ENCODE measurements at regions not wholly inside any gene's neighbourhood (a gene's known extent, or its start where the extent isn't known, plus 50 kb on each side); places are given as distances from the start of the nearest gene placed in this dataset.

- Mint-ChIP-seq H3K36me3 (peaks cover 7% of the 10 kb centered on the region), H3K27me3 (ENCODE audit: low read depth) (no peaks in the 10 kb centered on the region), H3K4me1 (peaks cover 9% of the 10 kb centered on the region), H3K27ac (no peak overlapping the region), H3K4me3 (no peak overlapping the region), H3K9me3 (peaks cover 4% of the 10 kb centered on the region)
- no peak for TF ChIP-seq CTCF (IDR thresholded peaks at IDR 0.05; ENCODE audit: unreplicated experiment)
- no peak for DNase-seq (ENCODE audit: low spot score in 2 of 2, unreplicated experiment in 2 of 2)
Observed at GRCh38 chr21:16241016-16241415, 511.2 kb downstream of the USP25 start.

GRCh38 chr21:16241479-16241963 is 511.7 kb downstream of the USP25 start:
- Mint-ChIP-seq H3K9me3 (peaks cover 4% of the 10 kb centered on the region), H3K4me3 (no peak overlapping the region), H3K36me3 (peaks cover 10% of the 10 kb centered on the region), H3K27me3 (ENCODE audit: low read depth) (no peaks in the 10 kb centered on the region), H3K4me1 (peaks cover 9% of the 10 kb centered on the region), H3K27ac (no peak overlapping the region)
- DNase-seq (ENCODE audit: low spot score in 2 of 2, unreplicated experiment in 2 of 2): no peak
- TF ChIP-seq CTCF (IDR thresholded peaks at IDR 0.05; ENCODE audit: unreplicated experiment): no peak

- DNase-seq (ENCODE audit: low spot score in 2 of 2, unreplicated experiment in 2 of 2): no peak
- Mint-ChIP-seq H3K4me3 (no peak overlapping the region), H3K4me1 (peaks cover 9% of the 10 kb centered on the region), H3K27ac (no peak overlapping the region), H3K36me3 (peaks cover 16% of the 10 kb centered on the region), H3K9me3 (peaks cover 4% of the 10 kb centered on the region), H3K27me3 (ENCODE audit: low read depth) (no peaks in the 10 kb centered on the region)
- no peak for TF ChIP-seq CTCF (IDR thresholded peaks at IDR 0.05; ENCODE audit: unreplicated experiment)
Observed at GRCh38 chr21:16243396-16243795, 513.6 kb downstream of the USP25 start.

- H3K36me3 Mint-ChIP-seq: peaks cover 27% of the 10 kb centered on the region
Observed at GRCh38 chr21:16248705-16249104, 518.9 kb downstream of the USP25 start.

GRCh38 chr21:16250273-16250672 is 520.5 kb downstream of the USP25 start:
- peaks cover 11% of the 10 kb centered on the region for H3K9me3 Mint-ChIP-seq
- no peaks in the 10 kb centered on the region for H3K27me3 Mint-ChIP-seq (ENCODE audit: low read depth)
- H3K36me3 Mint-ChIP-seq: peaks cover 29% of the 10 kb centered on the region
- no peak for TF ChIP-seq CTCF (IDR thresholded peaks at IDR 0.05; ENCODE audit: unreplicated experiment)
- H3K4me3 Mint-ChIP-seq: no peak overlapping the region
- no peak for DNase-seq (ENCODE audit: low spot score in 2 of 2, unreplicated experiment in 2 of 2)
- peaks cover 10% of the 10 kb centered on the region for H3K4me1 Mint-ChIP-seq
- H3K27ac Mint-ChIP-seq: no peak overlapping the region

More at GRCh38 chr21:16248705-16249104, 518.9 kb downstream of the USP25 start:
- H3K4me1 Mint-ChIP-seq: peaks cover 10% of the 10 kb centered on the region
- no peak overlapping the region for H3K4me3 Mint-ChIP-seq
- H3K27ac Mint-ChIP-seq: no peak overlapping the region
- H3K27me3 Mint-ChIP-seq (ENCODE audit: low read depth): no peaks in the 10 kb centered on the region
- no peak for DNase-seq (ENCODE audit: low spot score in 2 of 2, unreplicated experiment in 2 of 2)
- TF ChIP-seq CTCF (IDR thresholded peaks at IDR 0.05; ENCODE audit: unreplicated experiment): no peak
- H3K9me3 Mint-ChIP-seq: peaks cover 11% of the 10 kb centered on the region

Data from mesothelial cell of epicardium (in vitro differentiated cells).